Right lobe of liver (tissue), 4 donors: ENCODE measurements at regions not wholly inside any gene's neighbourhood (a gene's known extent, or its start where the extent isn't known, plus 50 kb on each side); places are given as distances from the start of the nearest gene placed in this dataset.

Source experiments
- POLR2A ChIP-seq: fragments of 450-650 bp; IDR thresholded peaks from one replicate; pipeline ENCODE4 v1.6.1; 2017; ENCODE audit warnings: antibody characterized with exemption, mild to moderate bottlenecking
- TF ChIP-seq, protein P1 (sequence below), 4 donors: fragments of 200-600 bp in 3 of 4; fragments of 450-650 bp in 1 of 4; IDR thresholded peaks; one replicate each; pipeline versions ENCODE4 v1.5.1 to v1.8.0; 2016 to 2022; ENCODE audit warnings: antibody characterized with exemption in 4 of 4, mild to moderate bottlenecking in 2 of 4
- donor health status: DM: no; HTN: no; CAD: no.
- donor health status: DM: no; HTN: no; CAD: no.
- donor health status: DM: no; HTN: yes; CAD: no.

DNA sequence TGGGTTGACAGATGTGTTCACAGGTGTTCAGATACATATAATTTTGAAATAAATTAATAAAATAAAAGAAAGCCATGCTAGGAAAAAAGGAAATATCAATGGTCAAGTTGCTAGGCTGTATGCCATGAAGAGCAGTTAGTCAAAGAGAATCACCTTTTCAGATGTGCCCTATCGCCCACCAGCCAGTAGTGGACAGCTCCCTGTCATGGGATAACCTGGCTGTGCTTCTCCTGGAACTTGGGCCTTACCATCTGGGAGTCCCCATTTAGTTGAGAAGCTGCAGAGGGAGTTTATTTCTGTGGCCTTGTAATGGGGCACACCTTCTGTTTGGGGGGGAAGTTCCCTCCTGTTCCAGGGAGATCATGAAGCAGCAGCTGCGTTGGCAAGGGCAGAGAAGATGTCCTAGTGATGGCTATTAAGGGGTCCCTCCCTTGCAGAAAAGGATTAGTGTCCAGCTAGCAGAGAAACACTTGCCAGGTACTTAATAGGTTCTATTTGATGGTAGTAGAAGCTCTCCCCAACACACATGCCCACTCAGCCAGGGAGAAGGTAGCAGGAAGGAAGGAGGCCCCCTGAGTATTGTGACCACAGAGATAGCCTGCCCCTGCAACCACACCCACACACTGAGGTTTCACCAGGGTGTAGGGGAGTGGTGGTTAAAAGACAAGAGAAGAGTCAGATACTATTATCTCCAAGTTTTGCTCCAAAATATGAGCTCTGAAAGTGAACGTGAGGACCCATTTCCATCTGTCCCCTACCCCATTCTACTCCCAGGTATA is 117.7 kb downstream of the B3GNT2 start:
- TF ChIP-seq, protein P1, sequence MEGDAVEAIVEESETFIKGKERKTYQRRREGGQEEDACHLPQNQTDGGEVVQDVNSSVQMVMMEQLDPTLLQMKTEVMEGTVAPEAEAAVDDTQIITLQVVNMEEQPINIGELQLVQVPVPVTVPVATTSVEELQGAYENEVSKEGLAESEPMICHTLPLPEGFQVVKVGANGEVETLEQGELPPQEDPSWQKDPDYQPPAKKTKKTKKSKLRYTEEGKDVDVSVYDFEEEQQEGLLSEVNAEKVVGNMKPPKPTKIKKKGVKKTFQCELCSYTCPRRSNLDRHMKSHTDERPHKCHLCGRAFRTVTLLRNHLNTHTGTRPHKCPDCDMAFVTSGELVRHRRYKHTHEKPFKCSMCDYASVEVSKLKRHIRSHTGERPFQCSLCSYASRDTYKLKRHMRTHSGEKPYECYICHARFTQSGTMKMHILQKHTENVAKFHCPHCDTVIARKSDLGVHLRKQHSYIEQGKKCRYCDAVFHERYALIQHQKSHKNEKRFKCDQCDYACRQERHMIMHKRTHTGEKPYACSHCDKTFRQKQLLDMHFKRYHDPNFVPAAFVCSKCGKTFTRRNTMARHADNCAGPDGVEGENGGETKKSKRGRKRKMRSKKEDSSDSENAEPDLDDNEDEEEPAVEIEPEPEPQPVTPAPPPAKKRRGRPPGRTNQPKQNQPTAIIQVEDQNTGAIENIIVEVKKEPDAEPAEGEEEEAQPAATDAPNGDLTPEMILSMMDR (IDR thresholded peaks at IDR 0.05) = no peak
- no peak for TF ChIP-seq POLR2A
